ENCODE measurements at regions not wholly inside any gene's neighbourhood (a gene's known extent, or its start where the extent isn't known, plus 50 kb on each side); places are given as distances from the start of the nearest gene placed in this dataset.

DNA sequence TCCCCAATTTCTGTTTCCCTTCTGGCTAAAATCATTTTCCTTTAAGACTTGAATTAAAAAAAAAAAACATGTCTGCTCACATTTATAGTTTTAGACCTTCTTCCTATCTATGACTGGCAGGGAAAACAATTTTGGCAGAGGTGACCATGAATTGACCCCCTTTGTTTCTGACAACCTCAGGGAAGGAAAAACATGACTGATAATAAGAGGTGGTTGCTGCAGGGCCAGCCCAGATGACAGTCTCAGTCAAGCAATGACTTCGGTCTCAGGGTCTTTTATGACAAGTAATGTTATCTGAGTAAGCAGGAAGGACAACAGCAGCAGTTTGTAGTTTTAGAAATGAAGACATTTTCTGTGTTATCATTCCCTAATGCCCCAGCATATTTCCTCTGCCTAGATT is 430.9 kb downstream of the LRIG3 start:
- no peaks in the 10 kb centered on the region for H3K27me3 Mint-ChIP-seq
- peaks cover 0 to 2% (median 0%) of the 10 kb centered on the region in 9 donors for H3K9me3 Mint-ChIP-seq
- H3K4me1 Mint-ChIP-seq = no peaks in the 10 kb centered on the region
- no peak for ATAC-seq
- no peak overlapping the region for H3K4me3 Mint-ChIP-seq
- POLR2A ChIA-PET = no interaction called here
- no peak for DNase-seq
- no peak overlapping the region for H3K27ac Mint-ChIP-seq
- no peaks in the 10 kb centered on the region for H3K36me3 Mint-ChIP-seq

- POLR2A ChIA-PET = no interaction called here
- Mint-ChIP-seq H3K4me1 (no peaks in the 10 kb centered on the region), H3K9me3 (peaks cover 0 to 6% (median 0%) of the 10 kb centered on the region in 9 donors), H3K4me3 (no peak overlapping the region), H3K27me3 (peaks cover 0 to 2% (median 0%) of the 10 kb centered on the region in 5 donors), H3K36me3 (no peaks in the 10 kb centered on the region), H3K27ac (no peak overlapping the region)
- ATAC-seq = no peak
- no peak for DNase-seq
These were observed 429.0 kb downstream of the LRIG3 start for GRCh38 chr12:58491306-58491705.

DNA sequence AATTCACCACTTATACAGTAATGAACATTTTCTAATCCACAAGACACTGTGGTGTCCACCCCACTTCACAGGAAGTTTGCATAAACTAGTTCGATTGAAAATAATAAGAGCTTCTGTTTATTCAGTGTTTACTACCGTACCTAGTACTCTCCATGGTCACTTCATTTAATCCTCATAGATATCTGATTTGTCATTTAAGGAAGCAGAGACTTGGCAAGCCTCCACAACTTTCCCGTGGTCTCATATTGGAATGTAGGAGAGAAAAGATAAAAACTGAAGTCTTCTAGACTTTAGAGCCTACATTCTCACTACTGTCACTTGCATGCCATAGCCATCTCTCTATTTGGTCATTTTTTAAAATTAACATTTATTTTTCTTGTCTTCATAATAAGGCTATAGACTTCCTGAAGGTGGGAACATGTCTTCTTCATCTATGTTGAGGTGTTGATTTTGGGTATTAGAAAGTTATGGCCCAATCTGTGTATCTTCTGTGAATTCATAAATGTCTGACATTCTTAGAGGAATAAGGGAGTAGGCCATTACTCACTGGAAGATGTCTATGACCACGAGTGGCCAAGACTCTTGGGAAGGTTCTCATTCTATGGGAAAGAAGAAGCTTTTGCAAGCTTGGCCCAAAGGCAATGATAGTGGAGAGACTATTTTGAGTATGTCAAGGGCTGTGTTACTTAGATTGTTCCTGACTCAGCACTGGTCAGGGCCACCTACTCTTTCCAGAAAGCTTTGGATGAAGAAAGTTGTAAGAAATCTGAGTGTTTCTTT is 423.7 kb downstream of the LRIG3 start:
- POLR2A ChIA-PET = no interaction called here
- no peaks in the 10 kb centered on the region for H3K36me3 Mint-ChIP-seq
- H3K4me3 Mint-ChIP-seq = no peak overlapping the region
- ATAC-seq = no peak
- DNase-seq = no peak
- no peaks in the 10 kb centered on the region for H3K4me1 Mint-ChIP-seq
- H3K27ac Mint-ChIP-seq = no peak overlapping the region
- peaks cover 0 to 5% (median 0%) of the 10 kb centered on the region in 5 donors for H3K27me3 Mint-ChIP-seq
- peaks cover 0 to 5% (median 2%) of the 10 kb centered on the region in 9 donors for H3K9me3 Mint-ChIP-seq

DNA sequence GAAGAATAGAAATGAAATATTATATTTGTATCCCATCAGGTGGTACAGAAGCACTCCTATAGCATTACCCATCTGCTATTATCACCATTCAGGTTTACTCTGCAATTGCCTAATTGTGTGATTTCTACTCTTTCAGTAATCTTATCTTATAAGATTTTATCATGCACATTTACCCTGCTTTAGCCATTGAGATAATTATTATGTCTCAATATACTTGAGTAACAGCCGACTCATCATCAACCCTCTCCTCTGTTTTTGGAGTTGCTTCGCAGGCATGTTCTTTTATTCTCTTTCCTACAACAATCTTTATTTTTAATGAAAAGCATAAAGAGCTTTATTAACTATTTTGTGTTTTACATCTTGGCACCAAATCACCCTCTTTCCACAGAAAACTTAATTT is 419.9 kb downstream of the LRIG3 start:
- DNase-seq (no peak), ATAC-seq (no peak)
- no peak overlapping the region for H3K4me3 Mint-ChIP-seq
- no peaks in the 10 kb centered on the region for H3K36me3 Mint-ChIP-seq
- peaks cover 0 to 8% (median 4%) of the 10 kb centered on the region in 5 donors for H3K27me3 Mint-ChIP-seq
- peaks cover 0 to 2% (median 0%) of the 10 kb centered on the region in 9 donors for H3K9me3 Mint-ChIP-seq
- no peak overlapping the region for H3K27ac Mint-ChIP-seq
- POLR2A ChIA-PET = no interaction called here
- no peaks in the 10 kb centered on the region for H3K4me1 Mint-ChIP-seq

GRCh38 chr12:58502226-58502625 is 418.1 kb downstream of the LRIG3 start:
- no peak overlapping the region for H3K4me3 Mint-ChIP-seq
- H3K9me3 Mint-ChIP-seq = peaks cover 0 to 2% (median 0%) of the 10 kb centered on the region in 9 donors
- POLR2A ChIA-PET = no interaction called here
- no peak overlapping the region for H3K27ac Mint-ChIP-seq
- no peaks in the 10 kb centered on the region for H3K36me3 Mint-ChIP-seq
- no peaks in the 10 kb centered on the region for H3K4me1 Mint-ChIP-seq
- ATAC-seq (no peak), DNase-seq (no peak)
- H3K27me3 Mint-ChIP-seq = peaks cover 0 to 14% (median 4%) of the 10 kb centered on the region in 5 donors

DNA sequence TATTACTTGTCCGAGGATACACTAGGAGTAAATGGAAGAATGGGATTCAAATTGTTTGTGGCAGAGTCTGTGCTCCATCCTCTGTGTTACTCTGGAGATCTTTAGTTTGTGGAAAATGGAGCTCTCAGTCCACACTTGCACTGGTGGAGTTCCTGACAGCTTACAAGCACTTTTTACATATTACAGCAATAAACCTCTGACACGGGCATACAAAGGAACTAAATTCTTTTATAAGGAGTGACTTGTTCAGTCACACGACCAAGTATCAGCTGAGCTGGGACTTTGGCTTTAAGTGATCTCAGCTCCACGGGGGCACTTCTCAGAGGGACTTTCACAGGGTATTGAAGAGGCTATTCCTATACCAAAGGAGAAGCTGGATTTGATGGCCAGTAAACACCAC is 417.5 kb downstream of the LRIG3 start:
- H3K9me3 Mint-ChIP-seq = peaks cover 0 to 2% (median 0%) of the 10 kb centered on the region in 9 donors
- ATAC-seq = no peak
- no peak overlapping the region for H3K27ac Mint-ChIP-seq

DNA sequence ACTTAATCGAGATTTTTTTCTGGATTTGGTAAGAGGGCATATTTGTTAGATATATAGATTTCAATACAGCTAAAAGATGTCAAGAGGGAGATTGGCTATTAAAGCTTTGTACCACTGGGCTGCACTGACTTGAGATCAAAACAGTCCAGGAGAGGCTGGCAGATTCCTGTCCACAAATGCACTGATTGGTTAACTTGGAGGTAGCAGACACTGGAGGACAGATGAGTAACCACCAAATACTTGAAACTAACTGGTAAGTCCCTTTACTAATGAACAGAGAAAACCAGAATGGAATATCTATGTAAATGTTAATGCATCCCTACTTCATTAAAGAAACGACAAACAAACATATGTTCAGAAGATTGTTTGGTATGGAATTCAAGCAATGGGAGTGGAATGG is 416.6 kb downstream of the LRIG3 start:
- H3K27ac Mint-ChIP-seq = no peak overlapping the region

More for the DNA sequence above, 417.5 kb downstream of the LRIG3 start:
- no peaks in the 10 kb centered on the region for H3K4me1 Mint-ChIP-seq
- no peaks in the 10 kb centered on the region for H3K36me3 Mint-ChIP-seq
- peaks cover 0 to 12% (median 4%) of the 10 kb centered on the region in 5 donors for H3K27me3 Mint-ChIP-seq
- no peak for DNase-seq
- POLR2A ChIA-PET = no interaction called here
- no peak overlapping the region for H3K4me3 Mint-ChIP-seq

DNA sequence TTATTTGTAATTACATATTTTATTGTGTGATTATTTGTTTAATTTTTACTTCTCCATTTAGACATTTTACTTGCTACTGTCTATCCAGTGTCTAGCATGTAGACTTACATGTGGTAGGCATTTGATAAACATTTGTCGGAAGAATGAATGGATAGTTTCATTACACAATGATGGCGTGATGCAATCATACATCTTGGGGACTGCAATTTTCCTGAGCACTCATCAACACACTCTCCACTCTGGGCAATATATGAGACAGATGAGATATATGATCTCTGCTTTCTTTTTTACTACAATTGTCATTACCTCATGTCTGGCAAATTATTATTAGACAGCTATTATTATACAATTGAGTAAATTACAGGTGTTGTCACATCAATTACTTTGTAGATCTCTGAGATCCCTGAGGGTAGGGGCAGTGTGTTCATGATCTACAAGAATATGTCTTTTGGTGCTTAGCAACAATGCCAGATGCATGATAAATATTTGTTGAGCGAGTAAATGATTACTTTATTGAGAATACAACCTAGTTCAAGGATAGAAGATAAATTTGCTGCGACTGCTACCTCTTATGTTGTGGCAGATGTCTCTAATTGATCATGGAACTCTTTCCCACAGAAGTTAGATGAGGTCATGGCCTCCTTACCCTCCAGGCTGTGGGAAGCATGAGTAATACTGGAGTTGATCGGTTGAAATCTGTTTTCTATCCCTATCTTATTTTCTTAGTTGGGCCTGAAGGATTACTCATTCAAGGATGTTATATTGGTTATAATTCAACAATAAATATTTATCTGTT is 416.0 kb downstream of the LRIG3 start:
- DNase-seq (no peak), ATAC-seq (no peak)
- POLR2A ChIA-PET = no interaction called here
- Mint-ChIP-seq H3K36me3 (no peaks in the 10 kb centered on the region), H3K27me3 (peaks cover 0 to 9% (median 4%) of the 10 kb centered on the region in 5 donors), H3K27ac (no peak overlapping the region), H3K4me3 (no peak overlapping the region), H3K4me1 (no peaks in the 10 kb centered on the region), H3K9me3 (peaks cover 0 to under 1% (median 0%) of the 10 kb centered on the region in 9 donors)

More for the DNA sequence above, 416.6 kb downstream of the LRIG3 start:
- Mint-ChIP-seq H3K27me3 (peaks cover 0 to 9% (median 4%) of the 10 kb centered on the region in 5 donors), H3K9me3 (peaks cover 0 to 2% (median 0%) of the 10 kb centered on the region in 9 donors), H3K4me1 (no peaks in the 10 kb centered on the region), H3K36me3 (no peaks in the 10 kb centered on the region), H3K4me3 (no peak overlapping the region)
- no peak for DNase-seq
- ATAC-seq = no peak
- POLR2A ChIA-PET = no interaction called here

- no peaks in the 10 kb centered on the region for H3K36me3 Mint-ChIP-seq
- POLR2A ChIA-PET = no interaction called here
These were observed 411.0 kb downstream of the LRIG3 start for GRCh38 chr12:58509116-58509885.

DNA sequence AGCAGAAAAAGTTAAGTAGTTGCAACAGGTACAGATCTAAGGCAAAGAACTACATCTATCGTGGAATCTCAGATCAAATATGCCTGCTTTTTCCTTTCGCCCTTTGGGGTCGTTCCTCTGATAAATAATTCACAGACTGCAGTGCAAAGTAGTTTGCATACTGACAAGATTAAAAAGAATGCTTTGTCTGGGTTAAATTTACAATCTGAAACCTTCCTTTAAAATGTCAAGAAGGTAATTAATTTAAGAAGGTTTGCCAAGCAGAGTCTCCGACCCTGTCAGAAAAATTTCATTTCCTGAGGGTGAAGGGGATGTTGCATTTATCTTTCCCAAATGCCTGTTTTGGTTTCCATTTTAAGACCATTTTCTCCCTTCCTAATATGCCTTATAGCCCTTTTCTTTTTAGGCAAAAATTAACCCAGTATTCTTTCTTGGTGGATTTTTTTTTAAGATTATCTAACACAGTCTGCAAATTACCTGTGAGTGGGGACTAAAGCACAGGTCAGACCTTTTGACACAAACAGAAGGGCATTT is 406.9 kb downstream of the LRIG3 start:
- H3K4me1 Mint-ChIP-seq = no peaks in the 10 kb centered on the region
- no peak for DNase-seq
- ATAC-seq = no peak
- peaks cover 0 to 10% (median 0%) of the 10 kb centered on the region in 5 donors for H3K27me3 Mint-ChIP-seq
- peaks cover 0 to 11% (median 0%) of the 10 kb centered on the region in 3 donors for H3K36me3 Mint-ChIP-seq
- H3K9me3 Mint-ChIP-seq = peaks cover 11 to 36% (median 22%) of the 10 kb centered on the region in 9 donors
- H3K4me3 Mint-ChIP-seq = no peak overlapping the region
- no peak overlapping the region for H3K27ac Mint-ChIP-seq
- POLR2A ChIA-PET = no interaction called here

More at GRCh38 chr12:58509116-58509885, 411.0 kb downstream of the LRIG3 start:
- Mint-ChIP-seq H3K9me3 (peaks cover 0 to 12% (median 2%) of the 10 kb centered on the region in 9 donors), H3K27ac (no peak overlapping the region), H3K4me1 (no peaks in the 10 kb centered on the region), H3K4me3 (no peak overlapping the region), H3K27me3 (peaks cover 0 to 10% (median 4%) of the 10 kb centered on the region in 5 donors)
- no peak for ATAC-seq
- DNase-seq = no peak

GRCh38 chr12:58513852-58514251 is 406.5 kb downstream of the LRIG3 start:
- Mint-ChIP-seq H3K27me3 (peaks cover 0 to 10% (median 0%) of the 10 kb centered on the region in 5 donors), H3K36me3 (peaks cover 0 to 16% (median 0%) of the 10 kb centered on the region in 3 donors), H3K9me3 (peaks cover 14 to 39% (median 27%) of the 10 kb centered on the region in 9 donors), H3K4me1 (no peaks in the 10 kb centered on the region), H3K4me3 (no peak overlapping the region), H3K27ac (no peak overlapping the region)
- ATAC-seq (no peak), DNase-seq (no peak)
- POLR2A ChIA-PET = no interaction called here

DNA sequence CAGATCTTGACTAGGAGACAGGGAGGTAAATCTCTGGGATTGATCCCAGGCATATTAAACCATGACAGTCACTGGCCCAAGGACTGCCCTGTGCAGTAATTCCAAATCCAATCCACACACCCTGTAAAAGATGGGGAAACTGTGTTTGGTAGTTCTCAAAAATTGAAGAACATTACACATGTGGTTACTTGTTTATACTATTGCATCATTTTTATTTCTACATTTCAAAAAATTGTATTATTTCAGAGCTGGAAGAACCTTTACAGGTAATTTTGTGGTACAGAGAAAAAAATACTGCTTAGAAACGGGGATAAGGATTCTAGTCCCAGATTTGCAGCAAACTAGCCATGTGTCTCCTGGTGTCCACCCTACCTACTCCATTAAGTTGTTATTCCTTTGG is 400.5 kb downstream of the LRIG3 start:
- peaks cover 16 to 44% (median 24%) of the 10 kb centered on the region in 9 donors for H3K9me3 Mint-ChIP-seq
- H3K27me3 Mint-ChIP-seq = peaks cover 0 to 10% (median 4%) of the 10 kb centered on the region in 5 donors
- POLR2A ChIA-PET = no interaction called here
- no peaks in the 10 kb centered on the region for H3K4me1 Mint-ChIP-seq
- no peak overlapping the region for H3K27ac Mint-ChIP-seq
- H3K4me3 Mint-ChIP-seq = no peak overlapping the region
- no peak for ATAC-seq
- H3K36me3 Mint-ChIP-seq = peaks cover 0 to 17% (median 0%) of the 10 kb centered on the region in 3 donors
- DNase-seq = no peak

All from naive thymus-derived CD8-positive, alpha-beta T cell (primary cell).